ENCODE measurements at regions not wholly inside any gene's neighbourhood (a gene's known extent, or its start where the extent isn't known, plus 50 kb on each side); places are given as distances from the start of the nearest gene placed in this dataset.

DNA sequence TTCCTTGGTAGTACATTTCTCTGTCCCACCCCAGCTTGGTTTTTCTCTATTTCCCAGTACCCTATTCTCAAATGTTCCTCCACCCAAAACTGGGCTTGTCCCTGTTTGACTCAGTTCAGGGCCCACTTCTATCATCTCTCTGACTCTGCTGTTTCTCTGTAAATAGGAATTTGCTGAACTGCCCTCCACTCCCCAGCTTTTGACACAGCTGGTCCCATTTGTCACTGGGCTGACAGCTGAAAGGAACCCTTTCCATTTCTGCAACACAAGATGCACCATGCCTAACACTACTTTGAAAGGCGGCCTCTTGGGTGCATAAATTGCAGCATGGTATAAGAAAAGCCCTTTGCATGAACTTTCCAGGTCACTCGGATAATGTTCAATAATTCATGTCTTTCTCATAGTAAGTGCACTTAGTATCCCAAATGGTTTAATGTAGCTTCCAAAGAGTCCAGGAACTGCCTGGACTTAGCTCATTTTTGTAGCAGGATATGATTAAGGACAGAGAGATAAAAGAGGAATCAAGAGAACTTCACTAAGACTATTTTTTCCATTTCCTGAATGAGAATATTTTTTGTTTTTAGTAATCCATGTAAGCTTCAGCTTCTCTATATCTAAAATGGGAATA, 256.7 kb downstream of the CDH11 start:
- no peak overlapping the region for H3K4me3 ChIP-seq (ENCODE audit: low read depth, low read length)
- FAIRE-seq, result no peak
- no peaks in the 10 kb centered on the region for H3K36me3 ChIP-seq (ENCODE audit: control insufficient read depth, insufficient read depth, low read length)
- TF ChIP-seq, protein P1, sequence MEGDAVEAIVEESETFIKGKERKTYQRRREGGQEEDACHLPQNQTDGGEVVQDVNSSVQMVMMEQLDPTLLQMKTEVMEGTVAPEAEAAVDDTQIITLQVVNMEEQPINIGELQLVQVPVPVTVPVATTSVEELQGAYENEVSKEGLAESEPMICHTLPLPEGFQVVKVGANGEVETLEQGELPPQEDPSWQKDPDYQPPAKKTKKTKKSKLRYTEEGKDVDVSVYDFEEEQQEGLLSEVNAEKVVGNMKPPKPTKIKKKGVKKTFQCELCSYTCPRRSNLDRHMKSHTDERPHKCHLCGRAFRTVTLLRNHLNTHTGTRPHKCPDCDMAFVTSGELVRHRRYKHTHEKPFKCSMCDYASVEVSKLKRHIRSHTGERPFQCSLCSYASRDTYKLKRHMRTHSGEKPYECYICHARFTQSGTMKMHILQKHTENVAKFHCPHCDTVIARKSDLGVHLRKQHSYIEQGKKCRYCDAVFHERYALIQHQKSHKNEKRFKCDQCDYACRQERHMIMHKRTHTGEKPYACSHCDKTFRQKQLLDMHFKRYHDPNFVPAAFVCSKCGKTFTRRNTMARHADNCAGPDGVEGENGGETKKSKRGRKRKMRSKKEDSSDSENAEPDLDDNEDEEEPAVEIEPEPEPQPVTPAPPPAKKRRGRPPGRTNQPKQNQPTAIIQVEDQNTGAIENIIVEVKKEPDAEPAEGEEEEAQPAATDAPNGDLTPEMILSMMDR (IDR thresholded peaks at IDR 0.05; ENCODE audit: insufficient read depth, low read length, severe bottlenecking), result no peak
- no peak for DNase-seq (ENCODE audit: low read depth)
- H3K27me3 ChIP-seq (ENCODE audit: control insufficient read depth, insufficient read depth, low read length), result no peaks in the 10 kb centered on the region

DNA sequence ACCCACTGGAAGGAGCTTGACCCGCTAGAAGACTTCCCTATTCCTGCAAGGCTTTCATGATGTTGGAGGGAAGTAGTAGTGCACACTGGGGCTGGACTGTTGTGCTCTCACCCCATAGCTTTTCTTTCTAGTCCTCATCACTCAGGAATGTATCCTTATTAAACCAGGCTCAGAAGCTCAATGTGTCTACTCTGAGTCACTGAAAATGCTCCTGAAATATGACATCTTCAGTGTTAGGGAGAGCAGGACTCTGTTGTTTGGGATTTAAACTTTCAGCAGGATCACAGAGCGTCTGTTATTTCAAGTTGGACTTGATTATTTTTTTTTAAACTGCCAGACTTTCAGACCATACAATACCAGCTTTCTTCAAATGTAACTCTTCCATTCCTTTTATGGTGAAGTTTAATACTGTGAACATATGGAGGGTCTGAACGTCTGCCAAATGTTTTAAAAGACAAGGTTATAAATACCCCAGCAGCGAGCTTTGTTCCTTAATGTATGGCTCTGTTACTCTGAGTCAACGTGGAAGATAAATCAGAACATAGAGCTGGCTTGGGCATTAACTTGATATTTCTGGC, 257.5 kb downstream of the CDH11 start:
- Histone ChIP-seq H3K4me3 (ENCODE audit: low read depth, low read length) (no peak overlapping the region), H3K36me3 (ENCODE audit: control insufficient read depth, insufficient read depth, low read length) (no peaks in the 10 kb centered on the region), H3K27me3 (ENCODE audit: control insufficient read depth, insufficient read depth, low read length) (no peaks in the 10 kb centered on the region)
- peak; percentile 86 for DNase-seq (ENCODE audit: low read depth)
- TF ChIP-seq, protein P1 (IDR thresholded peaks at IDR 0.05; ENCODE audit: insufficient read depth, low read length, severe bottlenecking), result no peak
- FAIRE-seq, result no peak

DNA sequence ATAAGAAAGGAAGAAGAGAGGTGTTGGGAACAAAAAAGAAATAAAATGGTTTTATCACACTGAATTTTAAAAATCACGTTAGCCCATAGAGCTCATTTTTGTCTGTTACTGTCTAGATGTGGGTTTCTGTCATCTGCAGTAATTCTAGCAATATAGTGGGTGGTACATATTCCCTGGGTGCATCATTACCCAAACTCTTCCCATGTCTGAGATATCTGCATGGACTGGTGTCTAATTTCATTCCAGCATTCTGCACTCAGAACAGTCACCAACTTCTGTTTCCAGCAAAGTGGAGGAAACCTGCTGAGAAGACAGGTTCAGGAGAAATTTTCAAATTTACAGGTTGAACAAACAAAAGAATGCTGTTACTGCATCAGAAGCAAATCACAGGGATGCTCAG, 263.8 kb downstream of the CDH11 start:
- FAIRE-seq (no peak), DNase-seq (ENCODE audit: low read depth) (no peak)
- H3K27me3 ChIP-seq (ENCODE audit: control insufficient read depth, insufficient read depth, low read length), result no peaks in the 10 kb centered on the region
- H3K4me3 ChIP-seq (ENCODE audit: low read depth, low read length), result no peak overlapping the region
- TF ChIP-seq, protein P1 (IDR thresholded peaks at IDR 0.05; ENCODE audit: insufficient read depth, low read length, severe bottlenecking), result no peak
- no peaks in the 10 kb centered on the region for H3K36me3 ChIP-seq (ENCODE audit: control insufficient read depth, insufficient read depth, low read length)

DNA sequence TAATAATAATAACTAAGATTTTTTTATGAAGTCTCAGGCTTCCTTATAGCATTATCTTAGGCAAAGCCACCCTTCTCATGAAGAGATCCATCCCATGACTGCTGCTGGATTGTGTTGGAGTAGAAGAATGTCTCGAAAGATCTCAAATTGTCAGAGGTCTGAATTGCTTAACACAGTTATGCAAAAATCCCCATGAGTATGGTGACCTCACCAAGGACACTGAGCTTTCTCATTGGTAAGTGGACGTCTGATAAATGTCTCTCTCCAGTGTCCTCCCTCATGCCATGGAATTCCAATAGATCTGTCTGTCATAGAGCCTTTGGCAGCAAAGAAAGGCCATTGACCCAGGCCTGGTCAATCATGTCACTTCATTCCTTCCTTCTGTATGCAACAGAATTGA, 264.5 kb downstream of the CDH11 start:
- no peaks in the 10 kb centered on the region for H3K36me3 ChIP-seq (ENCODE audit: control insufficient read depth, insufficient read depth, low read length)
- no peak for FAIRE-seq
- no peak overlapping the region for H3K4me3 ChIP-seq (ENCODE audit: low read depth, low read length)
- TF ChIP-seq, protein P1 (IDR thresholded peaks at IDR 0.05; ENCODE audit: insufficient read depth, low read length, severe bottlenecking), result no peak
- DNase-seq (ENCODE audit: low read depth), result no peak
- no peaks in the 10 kb centered on the region for H3K27me3 ChIP-seq (ENCODE audit: control insufficient read depth, insufficient read depth, low read length)

DNA sequence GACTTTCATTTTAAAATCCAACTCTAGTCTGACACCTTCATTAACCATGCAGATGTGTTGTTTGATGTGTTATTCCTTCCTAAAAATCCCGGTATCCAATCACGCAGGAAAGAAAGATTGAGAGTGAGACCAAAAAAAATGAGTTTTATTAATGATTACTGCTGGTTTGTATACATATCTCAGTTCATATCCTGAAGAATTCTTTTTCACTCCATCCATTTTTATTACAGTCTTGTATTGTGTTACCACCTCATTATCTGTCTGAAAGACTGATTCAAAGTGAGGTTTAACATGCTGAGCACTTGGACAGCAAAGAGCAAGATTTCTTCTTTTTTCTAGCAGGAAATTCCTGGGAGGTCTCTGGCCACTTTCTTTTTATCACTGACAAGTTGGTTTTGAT, 268.3 kb downstream of the CDH11 start:
- no peaks in the 10 kb centered on the region for H3K36me3 ChIP-seq (ENCODE audit: control insufficient read depth, insufficient read depth, low read length)
- no peak for DNase-seq (ENCODE audit: low read depth)
- FAIRE-seq, result no peak
- TF ChIP-seq, protein P1 (IDR thresholded peaks at IDR 0.05; ENCODE audit: insufficient read depth, low read length, severe bottlenecking), result no peak
- H3K4me3 ChIP-seq (ENCODE audit: low read depth, low read length), result no peak overlapping the region
- no peaks in the 10 kb centered on the region for H3K27me3 ChIP-seq (ENCODE audit: control insufficient read depth, insufficient read depth, low read length)

DNA sequence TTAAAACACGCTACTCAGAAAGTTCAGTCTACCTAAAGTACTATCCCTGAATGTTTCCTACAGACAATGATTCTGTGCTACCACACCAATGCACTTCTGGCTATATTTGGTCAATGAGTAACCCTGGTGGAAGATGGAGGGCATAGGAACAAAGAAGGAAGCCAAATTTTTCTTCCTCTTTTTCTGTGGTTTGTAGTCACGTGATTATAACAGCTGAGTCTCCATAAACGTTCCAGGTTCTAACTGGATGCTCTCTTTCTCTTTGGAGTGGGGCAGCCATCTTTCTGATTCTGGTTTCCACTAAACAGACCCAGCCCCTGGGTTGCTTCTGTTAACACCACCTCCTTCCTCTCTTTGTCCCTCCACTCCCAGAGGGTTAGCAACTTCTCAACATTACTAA, 274.9 kb downstream of the CDH11 start:
- FAIRE-seq (no peak), DNase-seq (ENCODE audit: low read depth) (no peak)
- Histone ChIP-seq H3K4me3 (ENCODE audit: low read depth, low read length) (no peak overlapping the region), H3K36me3 (ENCODE audit: control insufficient read depth, insufficient read depth, low read length) (no peaks in the 10 kb centered on the region), H3K27me3 (ENCODE audit: control insufficient read depth, insufficient read depth, low read length) (no peaks in the 10 kb centered on the region)
- TF ChIP-seq, protein P1 (IDR thresholded peaks at IDR 0.05; ENCODE audit: insufficient read depth, low read length, severe bottlenecking), result no peak

Measured in bronchial epithelial cell (primary cell).